GM12878 (cell line): ENCODE measurements at regions not wholly inside any gene's neighbourhood (a gene's known extent, or its start where the extent isn't known, plus 50 kb on each side); places are given as distances from the start of the nearest gene placed in this dataset.

Source experiments
- CHD1 ChIP-seq: IDR thresholded peaks from 2 replicates; pipeline ENCODE4 v1.6.1; 2012; ENCODE audit warnings: low read depth, low read length, improper control_type of control experiment
- EGR1 ChIP-seq, 2 experiments: IDR thresholded peaks; 1 replicate in 1 of 2; 2 replicates in 1 of 2; pipeline ENCODE4 v1.6.1; 2011 to 2012; ENCODE audit warnings: low read depth in 2 of 2, low read length in 2 of 2, borderline replicate concordance in 1 of 2, mild to moderate bottlenecking in 1 of 2, moderate library complexity in 1 of 2
- ESRRA ChIP-seq: IDR thresholded peaks from 2 replicates; pipeline ENCODE4 v1.6.1; 2012; ENCODE audit warnings: mild to moderate bottlenecking, low read length, improper control_type of control experiment
- MLLT1 ChIP-seq: fragments of 450-650 bp; IDR thresholded peaks from 2 replicates; pipeline ENCODE4 v1.6.1; 2016; ENCODE audit warnings: mild to moderate bottlenecking
- MYC ChIP-seq: IDR thresholded peaks from 2 replicates; pipeline ENCODE4 v1.6.1; 2011; ENCODE audit warnings: mild to moderate bottlenecking, low read length, moderate library complexity, inconsistent platforms; ENCODE audit not compliant: insufficient read depth, insufficient replicate concordance, insufficient read length, severe bottlenecking
- NR2C2 ChIP-seq: IDR thresholded peaks from 2 replicates; pipeline ENCODE4 v1.6.1; 2011; ENCODE audit warnings: borderline replicate concordance, low read depth; ENCODE audit not compliant: control insufficient read depth, insufficient read length
- RB1 ChIP-seq: fragments of 450-650 bp; formaldehyde crosslinking; IDR thresholded peaks from 2 replicates; pipeline ENCODE4 v1.6.1; 2017; ENCODE audit warnings: mild to moderate bottlenecking, borderline replicate concordance
- TF ChIP-seq, protein P1 (sequence below): fragments of 450-650 bp; IDR thresholded peaks from 2 replicates; pipeline ENCODE4 v1.6.1; 2017; ENCODE audit warnings: antibody characterized with exemption, mild to moderate bottlenecking, moderate library complexity
- TF ChIP-seq, protein P2 (sequence below): fragments of 450-650 bp; IDR thresholded peaks from 2 replicates; pipeline ENCODE4 v1.6.1; 2017; ENCODE audit warnings: low read depth, mild to moderate bottlenecking, moderate library complexity

DNA sequence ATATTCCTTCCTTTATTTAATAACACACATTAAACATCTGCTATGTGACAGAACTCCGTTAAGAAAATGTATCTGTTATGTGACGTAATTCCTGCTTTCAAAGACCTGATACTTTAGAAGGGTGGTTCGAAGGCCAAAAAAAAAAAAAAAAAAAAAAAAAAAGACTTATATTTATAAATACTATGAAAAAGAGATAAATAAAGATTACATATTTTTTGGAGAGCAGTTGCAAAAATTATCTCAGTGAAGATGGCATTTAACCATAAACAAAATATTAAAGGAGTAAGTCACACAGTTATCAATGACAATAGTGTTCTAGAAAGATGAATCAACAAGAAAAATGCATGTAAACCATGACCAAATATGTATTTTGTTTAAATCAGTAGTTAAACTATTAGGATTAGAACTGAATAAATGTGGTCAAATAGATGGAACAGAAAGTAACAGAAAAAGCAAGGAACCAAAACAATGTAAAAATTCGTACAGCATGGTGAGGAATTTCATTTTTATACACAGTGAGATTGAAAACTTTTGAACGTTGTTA is 612.3 kb upstream of the SLITRK5 start (continued):
- TF ChIP-seq, protein P1, sequence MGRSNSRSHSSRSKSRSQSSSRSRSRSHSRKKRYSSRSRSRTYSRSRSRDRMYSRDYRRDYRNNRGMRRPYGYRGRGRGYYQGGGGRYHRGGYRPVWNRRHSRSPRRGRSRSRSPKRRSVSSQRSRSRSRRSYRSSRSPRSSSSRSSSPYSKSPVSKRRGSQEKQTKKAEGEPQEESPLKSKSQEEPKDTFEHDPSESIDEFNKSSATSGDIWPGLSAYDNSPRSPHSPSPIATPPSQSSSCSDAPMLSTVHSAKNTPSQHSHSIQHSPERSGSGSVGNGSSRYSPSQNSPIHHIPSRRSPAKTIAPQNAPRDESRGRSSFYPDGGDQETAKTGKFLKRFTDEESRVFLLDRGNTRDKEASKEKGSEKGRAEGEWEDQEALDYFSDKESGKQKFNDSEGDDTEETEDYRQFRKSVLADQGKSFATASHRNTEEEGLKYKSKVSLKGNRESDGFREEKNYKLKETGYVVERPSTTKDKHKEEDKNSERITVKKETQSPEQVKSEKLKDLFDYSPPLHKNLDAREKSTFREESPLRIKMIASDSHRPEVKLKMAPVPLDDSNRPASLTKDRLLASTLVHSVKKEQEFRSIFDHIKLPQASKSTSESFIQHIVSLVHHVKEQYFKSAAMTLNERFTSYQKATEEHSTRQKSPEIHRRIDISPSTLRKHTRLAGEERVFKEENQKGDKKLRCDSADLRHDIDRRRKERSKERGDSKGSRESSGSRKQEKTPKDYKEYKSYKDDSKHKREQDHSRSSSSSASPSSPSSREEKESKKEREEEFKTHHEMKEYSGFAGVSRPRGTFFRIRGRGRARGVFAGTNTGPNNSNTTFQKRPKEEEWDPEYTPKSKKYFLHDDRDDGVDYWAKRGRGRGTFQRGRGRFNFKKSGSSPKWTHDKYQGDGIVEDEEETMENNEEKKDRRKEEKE: no peak
- no peak for TF ChIP-seq CHD1
- no peak for TF ChIP-seq MLLT1
- TF ChIP-seq, protein P2, sequence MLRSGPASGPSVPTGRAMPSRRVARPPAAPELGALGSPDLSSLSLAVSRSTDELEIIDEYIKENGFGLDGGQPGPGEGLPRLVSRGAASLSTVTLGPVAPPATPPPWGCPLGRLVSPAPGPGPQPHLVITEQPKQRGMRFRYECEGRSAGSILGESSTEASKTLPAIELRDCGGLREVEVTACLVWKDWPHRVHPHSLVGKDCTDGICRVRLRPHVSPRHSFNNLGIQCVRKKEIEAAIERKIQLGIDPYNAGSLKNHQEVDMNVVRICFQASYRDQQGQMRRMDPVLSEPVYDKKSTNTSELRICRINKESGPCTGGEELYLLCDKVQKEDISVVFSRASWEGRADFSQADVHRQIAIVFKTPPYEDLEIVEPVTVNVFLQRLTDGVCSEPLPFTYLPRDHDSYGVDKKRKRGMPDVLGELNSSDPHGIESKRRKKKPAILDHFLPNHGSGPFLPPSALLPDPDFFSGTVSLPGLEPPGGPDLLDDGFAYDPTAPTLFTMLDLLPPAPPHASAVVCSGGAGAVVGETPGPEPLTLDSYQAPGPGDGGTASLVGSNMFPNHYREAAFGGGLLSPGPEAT: no peak
- no peak for TF ChIP-seq ESRRA
- no peak for TF ChIP-seq RB1
- no peak for TF ChIP-seq MYC
- no peak for TF ChIP-seq EGR1 (IDR thresholded peaks at IDR 0.05; ENCODE audit: borderline replicate concordance in 1 of 2, low read depth in 2 of 2, low read length in 2 of 2)
- no peak for TF ChIP-seq NR2C2
